ENCODE measurements at regions not wholly inside any gene's neighbourhood (a gene's known extent, or its start where the extent isn't known, plus 50 kb on each side); places are given as distances from the start of the nearest gene placed in this dataset.

GRCh38 chr1:240701412-240701811, 89.5 kb upstream of the GREM2 start:
- TF ChIP-seq NFE2L2 (conservative IDR thresholded peaks at IDR 0.05; ENCODE audit: low read length) (no peak), CTCF (IDR thresholded peaks at IDR 0.05) (no peak), POLR2A (IDR thresholded peaks at IDR 0.05; ENCODE audit: low read length) (no peak), REST (IDR thresholded peaks at IDR 0.05) (no peak), RFX5 (IDR thresholded peaks at IDR 0.05) (no peak), RNF2 (IDR thresholded peaks at IDR 0.05; ENCODE audit: borderline replicate concordance, low read depth) (no peak), MYC (IDR thresholded peaks at IDR 0.05; ENCODE audit: borderline replicate concordance, low read length) (no peak), RCOR1 (IDR thresholded peaks at IDR 0.05; ENCODE audit: low read depth, low read length) (no peak), POLR2AphosphoS2 (conservative IDR thresholded peaks at IDR 0.05; ENCODE audit: low read length) (no peak), JUNB (IDR thresholded peaks at IDR 0.05) (no peak), ATOH8 (CRISPR knock-in tag; IDR thresholded peaks at IDR 0.05; ENCODE audit: low read depth) (no peak), RAD21 (conservative IDR thresholded peaks at IDR 0.05 in 1 of 2, IDR thresholded peaks at IDR 0.05 in 1 of 2) (no peak), BHLHE40 (IDR thresholded peaks at IDR 0.05; ENCODE audit: low read depth, low read length) (no peak)

Data from A549 (cell line).